H9 (cell line): ENCODE measurements at regions not wholly inside any gene's neighbourhood (a gene's known extent, or its start where the extent isn't known, plus 50 kb on each side); places are given as distances from the start of the nearest gene placed in this dataset.

Source experiments
- DNase-seq: peaks from one replicate; pipeline ENCODE4 v3.0.0-alpha.2; 2017
- H2AFZ ChIP-seq: one replicate; pipeline ENCODE4 v1.6.1; 2013; ENCODE audit warnings: mild to moderate bottlenecking, low read length, control low read depth, moderate library complexity
- H2AK5ac ChIP-seq: 2 replicates; pipeline ENCODE4 v1.6.1; 2013; ENCODE audit warnings: low read length, control low read depth, mixed read lengths; ENCODE audit not compliant: insufficient read length
- H2BK120ac ChIP-seq: one replicate; pipeline ENCODE4 v1.6.1; 2013; ENCODE audit warnings: low read depth, mild to moderate bottlenecking, low read length, control low read depth, inconsistent platforms; ENCODE audit not compliant: poor library complexity, severe bottlenecking
- H2BK12ac ChIP-seq: 2 replicates; pipeline ENCODE4 v1.6.1; 2013; ENCODE audit warnings: low read length, control low read depth, mixed read lengths, low read depth; ENCODE audit not compliant: insufficient read length
- H2BK15ac ChIP-seq: 2 replicates; pipeline ENCODE4 v1.6.1; 2013; ENCODE audit warnings: low read depth, low read length, control low read depth
- H2BK20ac ChIP-seq: one replicate; pipeline ENCODE4 v1.6.1; 2013; ENCODE audit warnings: low read depth, mild to moderate bottlenecking, low read length, control low read depth, inconsistent platforms; ENCODE audit not compliant: poor library complexity, severe bottlenecking
- H2BK5ac ChIP-seq: 2 replicates; pipeline ENCODE4 v1.6.1; 2013; ENCODE audit warnings: low read length, control low read depth, mixed read lengths; ENCODE audit not compliant: insufficient read length
- H3K14ac ChIP-seq: 2 replicates; pipeline ENCODE4 v1.6.1; 2013; ENCODE audit warnings: low read length, control low read depth; ENCODE audit not compliant: insufficient read depth
- H3K18ac ChIP-seq: 2 replicates; pipeline ENCODE4 v1.6.1; 2013; ENCODE audit warnings: low read depth, mild to moderate bottlenecking, mixed read lengths, low read length, control low read depth; ENCODE audit not compliant: insufficient read length
- H3K23ac ChIP-seq: 2 replicates; pipeline ENCODE4 v1.6.1; 2013; ENCODE audit warnings: low read length, control low read depth, mixed read lengths, low read depth; ENCODE audit not compliant: insufficient read length
- H3K23me2 ChIP-seq: 2 replicates; pipeline ENCODE4 v1.6.1; 2013; ENCODE audit warnings: low read depth, mild to moderate bottlenecking, mixed read lengths, low read length, control low read depth; ENCODE audit not compliant: insufficient read length, poor library complexity, severe bottlenecking
- H3K27ac ChIP-seq: 2 replicates; pipeline ENCODE4 v1.5.1; 2013; ENCODE audit warnings: low read length, control low read depth, mixed read lengths, low read depth; ENCODE audit not compliant: insufficient read length
- H3K27me3 ChIP-seq: 2 replicates; pipeline ENCODE4 v1.6.1; 2013; ENCODE audit warnings: low read length, control low read depth, inconsistent platforms; ENCODE audit not compliant: insufficient read depth
- H3K4ac ChIP-seq: 2 replicates; pipeline ENCODE4 v1.6.1; 2013; ENCODE audit warnings: low read depth, mild to moderate bottlenecking, control low read depth, inconsistent platforms, low read length, moderate library complexity
- H3K4me1 ChIP-seq: 2 replicates; pipeline ENCODE4 v1.6.1; 2013; ENCODE audit warnings: low read length, control low read depth, inconsistent platforms; ENCODE audit not compliant: insufficient read depth
- H3K4me2 ChIP-seq: 2 replicates; pipeline ENCODE4 v1.6.1; 2013; ENCODE audit warnings: low read length, control low read depth, mixed read lengths; ENCODE audit not compliant: insufficient read length, insufficient read depth
- H3K56ac ChIP-seq: 2 replicates; pipeline ENCODE4 v1.6.1; 2013; ENCODE audit warnings: low read depth, mild to moderate bottlenecking, mixed read lengths, low read length, control low read depth; ENCODE audit not compliant: insufficient read length
- H3K79me1 ChIP-seq: 2 replicates; pipeline ENCODE4 v1.6.1; 2013; ENCODE audit warnings: low read depth, mild to moderate bottlenecking, moderate library complexity, low read length, control low read depth, inconsistent platforms; ENCODE audit not compliant: insufficient read depth, poor library complexity, severe bottlenecking
- H3K79me2 ChIP-seq: 2 replicates; pipeline ENCODE4 v1.6.1; 2013; ENCODE audit warnings: low read length, control low read depth, inconsistent platforms; ENCODE audit not compliant: insufficient read depth
- H3K9ac ChIP-seq: 2 replicates; pipeline ENCODE4 v1.6.1; 2013; ENCODE audit warnings: low read length, control low read depth, mixed read lengths; ENCODE audit not compliant: insufficient read length; ENCODE audit errors: extremely low read depth
- H3K9me3 ChIP-seq: one replicate; pipeline ENCODE4 v1.6.1; 2013; ENCODE audit warnings: low read depth, low read length, inconsistent platforms; ENCODE audit not compliant: control insufficient read depth
- H3T11ph ChIP-seq: one replicate; pipeline ENCODE4 v1.6.1; 2013; ENCODE audit warnings: mild to moderate bottlenecking, low read length, control low read depth, inconsistent platforms
- H4K20me1 ChIP-seq: one replicate; pipeline ENCODE4 v1.6.1; 2013; ENCODE audit not compliant: control insufficient read depth, insufficient read length, insufficient read depth
- H4K5ac ChIP-seq: 2 replicates; pipeline ENCODE4 v1.6.1; 2013; ENCODE audit warnings: low read depth, mild to moderate bottlenecking, mixed read lengths, low read length, control low read depth; ENCODE audit not compliant: insufficient read length
- H4K8ac ChIP-seq: replicated peaks from 2 replicates; pipeline ENCODE4 v1.6.1; 2013; ENCODE audit warnings: low read length, control low read depth, mixed read lengths, low read depth; ENCODE audit not compliant: insufficient read length
- H4K91ac ChIP-seq: 2 replicates; pipeline ENCODE4 v1.6.1; 2013; ENCODE audit warnings: low read depth, mild to moderate bottlenecking, moderate library complexity, mixed read lengths, low read length, control low read depth; ENCODE audit not compliant: insufficient read length
- H3K27ac Mint-ChIP-seq, 3 experiments: 2 replicates in 2 of 3; 3 replicates in 1 of 3; pipeline ENCODE4 v1.8.0; 2020 to 2021; ENCODE audit warnings: mixed read lengths in 3 of 3, mild to moderate bottlenecking in 1 of 3, moderate library complexity in 1 of 3
- H3K27me3 Mint-ChIP-seq: 2 replicates; pipeline ENCODE4 v1.8.0; 2021; ENCODE audit warnings: low read depth, mild to moderate bottlenecking, moderate library complexity, mixed read lengths
- H3K36me3 Mint-ChIP-seq, 3 experiments: 2 replicates in 2 of 3; 3 replicates in 1 of 3; pipeline ENCODE4 v1.8.0; 2020 to 2021; ENCODE audit warnings: low read depth in 3 of 3, mixed read lengths in 3 of 3; ENCODE audit not compliant: insufficient read depth in 1 of 3
- H3K4me1 Mint-ChIP-seq, 2 experiments: 2 replicates each; pipeline ENCODE4 v1.8.0; 2020; ENCODE audit warnings: mixed read lengths in 2 of 2
- H3K4me3 Mint-ChIP-seq, 2 experiments: 2 replicates in 1 of 2; 3 replicates in 1 of 2; pipeline ENCODE4 v1.8.0; 2020 to 2021; ENCODE audit warnings: mild to moderate bottlenecking in 2 of 2, mixed read lengths in 2 of 2, moderate library complexity in 1 of 2
- H3K9me3 Mint-ChIP-seq, 2 experiments: 2 replicates in 1 of 2; 3 replicates in 1 of 2; pipeline ENCODE4 v1.8.0; 2020; ENCODE audit warnings: mild to moderate bottlenecking in 2 of 2, mixed read lengths in 2 of 2, moderate library complexity in 1 of 2
- WGBS: extraction: QIAGEN DNeasy Blood & Tissue Kit; methylation state at CpG from one replicate; pipeline ENCODE4 v1.1.7; 2013; ENCODE audit warnings: missing lambda C conversion rate, low lambda C conversion rate, mixed read lengths; ENCODE audit not compliant: insufficient read length; ENCODE audit errors: extremely low coverage; 5-methylcytosine and 5-hydroxymethylcytosine counted together
- TF ChIP-seq, protein P1 (sequence below): fragments of 200-600 bp; sonication (generic); conservative IDR thresholded peaks from 3 replicates; pipeline ENCODE4 v1.8.0; 2021; ENCODE audit warnings: antibody characterized with exemption, mild to moderate bottlenecking

DNA sequence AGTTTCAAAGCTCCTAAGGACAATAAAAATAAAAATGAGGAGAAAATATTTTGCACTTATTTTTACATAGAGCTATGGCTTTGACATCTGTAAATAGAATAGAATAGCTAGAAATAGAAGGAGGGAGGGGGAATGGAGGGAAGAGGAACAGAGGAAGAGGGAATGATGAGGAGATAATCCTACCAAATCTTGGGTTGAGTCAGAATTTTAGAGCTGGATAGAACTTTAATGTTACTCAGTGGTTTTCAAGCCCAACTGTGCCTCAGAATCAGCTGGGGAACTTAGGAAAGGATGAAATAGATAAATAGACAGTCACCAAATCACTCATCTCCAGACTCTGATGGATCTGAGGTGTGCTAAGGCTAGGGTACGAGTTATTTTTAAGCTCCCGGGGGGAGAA is 190.3 kb upstream of the FREM1 start:
- H3K23ac ChIP-seq = no peak overlapping the region
- H3K14ac ChIP-seq = no peak overlapping the region
- H2BK20ac ChIP-seq = no peak overlapping the region
- H3K18ac ChIP-seq = no peak overlapping the region
- no peak overlapping the region for H3K4ac ChIP-seq
- H3K79me1 ChIP-seq = no peaks in the 10 kb centered on the region
- H3K9me3 ChIP-seq = no peaks in the 10 kb centered on the region
- no peaks in the 10 kb centered on the region for H3K27me3 Mint-ChIP-seq
- no peak overlapping the region for H3K4me2 ChIP-seq
- no peak for DNase-seq
- no peak overlapping the region for H3T11ph ChIP-seq
- no peak overlapping the region for H2BK120ac ChIP-seq
- H4K5ac ChIP-seq = no peak overlapping the region
- no peak overlapping the region for H2AK5ac ChIP-seq
- no peaks in the 10 kb centered on the region for H3K79me2 ChIP-seq
- H2BK12ac ChIP-seq = no peak overlapping the region
- H3K4me1 ChIP-seq = no peaks in the 10 kb centered on the region
- H3K4me1 Mint-ChIP-seq = no peaks in the 10 kb centered on the region
- no peak overlapping the region for H2AFZ ChIP-seq
- H3K27ac ChIP-seq = no peak overlapping the region
- no peak overlapping the region for H3K4me3 Mint-ChIP-seq
- H3K27me3 ChIP-seq = no peaks in the 10 kb centered on the region
- H3K27ac Mint-ChIP-seq = no peak overlapping the region
- H2BK5ac ChIP-seq = no peak overlapping the region
- H4K8ac ChIP-seq = no peak overlapping the region
- no CpG with 5 or more reads among the region's 2 CpGs for WGBS
- no peak overlapping the region for H3K9ac ChIP-seq
- no peaks in the 10 kb centered on the region for H3K9me3 Mint-ChIP-seq
- no peaks in the 10 kb centered on the region for H3K23me2 ChIP-seq
- H2BK15ac ChIP-seq = no peak overlapping the region
- H4K91ac ChIP-seq = no peak overlapping the region
- H3K56ac ChIP-seq = no peak overlapping the region
- TF ChIP-seq, protein P1, sequence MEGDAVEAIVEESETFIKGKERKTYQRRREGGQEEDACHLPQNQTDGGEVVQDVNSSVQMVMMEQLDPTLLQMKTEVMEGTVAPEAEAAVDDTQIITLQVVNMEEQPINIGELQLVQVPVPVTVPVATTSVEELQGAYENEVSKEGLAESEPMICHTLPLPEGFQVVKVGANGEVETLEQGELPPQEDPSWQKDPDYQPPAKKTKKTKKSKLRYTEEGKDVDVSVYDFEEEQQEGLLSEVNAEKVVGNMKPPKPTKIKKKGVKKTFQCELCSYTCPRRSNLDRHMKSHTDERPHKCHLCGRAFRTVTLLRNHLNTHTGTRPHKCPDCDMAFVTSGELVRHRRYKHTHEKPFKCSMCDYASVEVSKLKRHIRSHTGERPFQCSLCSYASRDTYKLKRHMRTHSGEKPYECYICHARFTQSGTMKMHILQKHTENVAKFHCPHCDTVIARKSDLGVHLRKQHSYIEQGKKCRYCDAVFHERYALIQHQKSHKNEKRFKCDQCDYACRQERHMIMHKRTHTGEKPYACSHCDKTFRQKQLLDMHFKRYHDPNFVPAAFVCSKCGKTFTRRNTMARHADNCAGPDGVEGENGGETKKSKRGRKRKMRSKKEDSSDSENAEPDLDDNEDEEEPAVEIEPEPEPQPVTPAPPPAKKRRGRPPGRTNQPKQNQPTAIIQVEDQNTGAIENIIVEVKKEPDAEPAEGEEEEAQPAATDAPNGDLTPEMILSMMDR = no peak
- H3K36me3 Mint-ChIP-seq = no peaks in the 10 kb centered on the region
- no peaks in the 10 kb centered on the region for H4K20me1 ChIP-seq
